K562 (cell line): ENCODE measurements at regions not wholly inside any gene's neighbourhood (a gene's known extent, or its start where the extent isn't known, plus 50 kb on each side); places are given as distances from the start of the nearest gene placed in this dataset.

Source experiments
- ATAC-seq: fragments of 200-7000 bp; cut with Tn5 transposase; 3 replicates; pipeline ENCODE4 v1.9.1; 2020; ENCODE audit warnings: moderate library complexity
- BruUV-seq: library from RNA; stranded (reverse); fragments of 400-500 nt; replicated peaks from 2 replicates; lab custom pipeline; 2021; lab: Mats Ljungman, UMichigan
- CTCF ChIA-PET: fragments of 300-600 bp; formaldehyde crosslinking; extraction: SDS; loops from one replicate; lab custom pipeline; 2021; ENCODE audit warnings: low intra/inter-chr PET ratio; lab: Yijun Ruan, JAX
- POLR2A ChIA-PET: fragments of 300-600, 350-650 bp; sonication (Branson Sonifier 250); formaldehyde crosslinking; extraction: SDS; loops from one replicate; lab custom pipeline; 2021; ENCODE audit warnings: antibody characterized with exemption, inconsistent platforms; lab: Yijun Ruan, JAX
- DNase-seq, 4 experiments: peaks; one replicate each; pipeline versions ENCODE4 v3.0.0 to v3.0.0-alpha.2; 2011 to 2018; ENCODE audit warnings: low spot score in 3 of 4, mixed read lengths in 3 of 4; ENCODE audit errors: extremely low read depth in 1 of 4
- FAIRE-seq: peaks from 2 replicates; lab custom pipeline; 2011; peaks lifted over from hg19 to GRCh38; lab: Jason Lieb, UNC
- H2AFZ ChIP-seq: 2 replicates; pipeline ENCODE4 v1.6.0; 2011; ENCODE audit warnings: low read depth, low read length, control low read depth, inconsistent platforms
- H3K27ac ChIP-seq: fragments of 200-600 bp; 3 replicates; pipeline ENCODE4 v1.8.0; 2011; ENCODE audit warnings: low read depth, mild to moderate bottlenecking, control low read depth, inconsistent platforms, low read length, moderate library complexity, mixed read lengths; ENCODE audit errors: extremely low read depth
- H3K27me3 ChIP-seq, 2 experiments: fragments of 300-600 bp in 1 of 2; 2 replicates in 1 of 2; 3 replicates in 1 of 2; pipeline versions ENCODE4 v1.6.0 to v1.8.0; 2011; ENCODE audit warnings: inconsistent platforms in 2 of 2, low read length in 2 of 2, mild to moderate bottlenecking in 1 of 2, mixed read lengths in 1 of 2, moderate library complexity in 1 of 2; ENCODE audit not compliant: control insufficient read depth in 2 of 2, insufficient read depth in 2 of 2
- H3K36me3 ChIP-seq: fragments of 300-600 bp; 3 replicates; pipeline ENCODE4 v1.8.0; 2011; ENCODE audit warnings: mild to moderate bottlenecking, low read length, inconsistent platforms; ENCODE audit not compliant: control insufficient read depth, insufficient read depth
- H3K4me1 ChIP-seq, 2 experiments: fragments of 200-600 bp in 1 of 2; replicated peaks in 1 of 2; 2 replicates in 1 of 2; 3 replicates in 1 of 2; pipeline versions ENCODE4 v1.5.1 to v1.8.0; 2011; ENCODE audit warnings: inconsistent platforms in 2 of 2, low read length in 2 of 2, mild to moderate bottlenecking in 1 of 2, mixed read lengths in 1 of 2, moderate library complexity in 1 of 2; ENCODE audit not compliant: control insufficient read depth in 2 of 2, insufficient read depth in 2 of 2
- H3K4me2 ChIP-seq: 2 replicates; pipeline ENCODE4 v1.6.1; 2011; ENCODE audit warnings: low read length, control low read depth, inconsistent platforms, mixed read lengths; ENCODE audit not compliant: insufficient read depth
- H3K4me3 ChIP-seq: fragments of 200-600 bp; sonication (generic), shearing (Covaris generic); 2 replicates; pipeline ENCODE4 v1.5.1; 2016; ENCODE audit warnings: control low read depth, inconsistent platforms
- H3K79me2 ChIP-seq: fragments of 200-600 bp; 3 replicates; pipeline ENCODE4 v1.8.0; 2011; ENCODE audit warnings: low read length, inconsistent platforms; ENCODE audit not compliant: control insufficient read depth, insufficient read depth
- H3K9ac ChIP-seq, 2 experiments: 2 replicates each; pipeline versions ENCODE4 v1.6.0 to v1.6.1; 2011; ENCODE audit warnings: low read depth in 2 of 2, low read length in 2 of 2, control low read depth in 1 of 2, inconsistent platforms in 1 of 2, mild to moderate bottlenecking in 1 of 2, mixed read lengths in 1 of 2; ENCODE audit not compliant: insufficient read depth in 1 of 2
- H3K9me1 ChIP-seq: one replicate; pipeline ENCODE4 v1.6.0; 2011; ENCODE audit warnings: inconsistent platforms, mild to moderate bottlenecking, low read length, moderate library complexity; ENCODE audit not compliant: control insufficient read depth, insufficient read depth
- H3K9me3 ChIP-seq: replicated peaks from 2 replicates; pipeline ENCODE4 v1.5.1; 2011; ENCODE audit warnings: low read depth, low read length, inconsistent platforms; ENCODE audit not compliant: control insufficient read depth, insufficient read depth
- H4K20me1 ChIP-seq: replicated peaks from 2 replicates; pipeline ENCODE4 v1.6.1; 2011; ENCODE audit warnings: low read length, inconsistent platforms, mixed read lengths; ENCODE audit not compliant: control insufficient read depth, insufficient read depth
- CBX1 ChIP-seq: sonication (generic); IDR thresholded peaks from 2 replicates; pipeline ENCODE4 v1.6.1; 2016; ENCODE audit warnings: antibody characterized with exemption, low read depth, mild to moderate bottlenecking
- DIDO1 ChIP-seq: fragments of 450-650 bp; IDR thresholded peaks from 2 replicates; pipeline ENCODE4 v1.6.1; 2016; ENCODE audit warnings: low read depth, missing biosample characterization, missing genetic modification characterization
- ETV1 ChIP-seq: fragments of 450-650 bp; conservative IDR thresholded peaks from 2 replicates; pipeline ENCODE4 v1.6.1; 2016; ENCODE audit warnings: missing genetic modification characterization, control low read depth, low read depth, missing compliant biosample characterization
- HDAC2 ChIP-seq: fragments of 450-650 bp; IDR thresholded peaks from 2 replicates; pipeline ENCODE4 v1.6.1; 2016; ENCODE audit warnings: mild to moderate bottlenecking
- HDAC8 ChIP-seq: fragments of 450-650 bp; IDR thresholded peaks from 2 replicates; pipeline ENCODE4 v1.6.1; 2016; ENCODE audit warnings: mild to moderate bottlenecking, missing genetic modification characterization, moderate library complexity, missing compliant biosample characterization
- HNRNPH1 ChIP-seq: fragments of 200-400 bp; formaldehyde crosslinking; optimal IDR thresholded peaks from 2 replicates; pipeline ENCODE3; 2017; ENCODE audit warnings: low read depth, mild to moderate bottlenecking, low read length, moderate library complexity
- ID3 ChIP-seq, 2 experiments: fragments of 250-450 bp in 1 of 2; fragments of 450-650 bp in 1 of 2; sonication (Bioruptor Pico) in 1 of 2; IDR thresholded peaks; 2 replicates each; pipeline versions ENCODE4 v1.6.1 to v1.8.0; 2016 to 2021; ENCODE audit warnings: mild to moderate bottlenecking in 2 of 2, moderate library complexity in 2 of 2, missing compliant biosample characterization in 1 of 2, missing genetic modification characterization in 1 of 2
- KDM4B ChIP-seq, 2 experiments: fragments of 450-650 bp in 1 of 2; sonication (generic) in 1 of 2; IDR thresholded peaks; 2 replicates each; pipeline ENCODE4 v1.6.1; 2016 to 2017; ENCODE audit warnings: borderline replicate concordance in 2 of 2, antibody characterized with exemption in 1 of 2, low read depth in 1 of 2, mild to moderate bottlenecking in 1 of 2
- MCM7 ChIP-seq, 2 experiments: fragments of 450-650 bp; IDR thresholded peaks; 2 replicates each; pipeline ENCODE4 v1.6.1; 2016 to 2018
- PATZ1 ChIP-seq: fragments of 250-450 bp; sonication (Bioruptor Pico); IDR thresholded peaks from 2 replicates; pipeline ENCODE4 v1.5.0; 2020; ENCODE audit warnings: mild to moderate bottlenecking, borderline replicate concordance
- PHF8 ChIP-seq: fragments of 200-600 bp; sonication (generic); IDR thresholded peaks from 2 replicates; pipeline ENCODE4 v1.6.1; 2012; ENCODE audit warnings: mixed run types, mild to moderate bottlenecking, inconsistent platforms, low read length, moderate library complexity, borderline replicate concordance
- PHTF2 ChIP-seq: fragments of 250-450 bp; sonication (Bioruptor Pico); IDR thresholded peaks from 2 replicates; pipeline ENCODE4 v1.5.0; 2021; ENCODE audit warnings: mild to moderate bottlenecking
- PURB ChIP-seq: sonication (generic); formaldehyde crosslinking; IDR thresholded peaks from 2 replicates; pipeline ENCODE4 v1.9.0; 2021; ENCODE audit warnings: low read depth, mild to moderate bottlenecking, missing genetic modification reagents
- ZNF253 ChIP-seq: fragments of 250-450 bp; sonication (Bioruptor Pico); conservative IDR thresholded peaks from 2 replicates; pipeline ENCODE4 v1.6.1; 2021; ENCODE audit warnings: mild to moderate bottlenecking
- WGBS: fragments of 100-300 bp; shearing (Covaris generic); methylation state at CpG from one replicate; pipeline ENCODE4 v1.1.6; 2016; ENCODE audit warnings: low coverage, mixed read lengths; ENCODE audit not compliant: insufficient coverage; ENCODE audit errors: missing lambda C conversion rate; 5-methylcytosine and 5-hydroxymethylcytosine counted together
- in situ Hi-C: fragments of 300-500 bp; cut with MboI; formaldehyde crosslinking; loops from 4 replicates; pipeline ENCODE4 v1.15.0; 2018; ENCODE audit warnings: inconsistent platforms, mixed read lengths
- intact Hi-C: fragments of 100-400 bp; cut with micrococcal nuclease; formaldehyde crosslinking; loops from 2 replicates; pipeline ENCODE4 v1.14.2; 2022

- intact Hi-C loops, result no loop called here
- Histone ChIP-seq H3K9me3 (no peaks in the 10 kb centered on the region), H3K36me3 (no peaks in the 10 kb centered on the region), H3K4me3 (no peak overlapping the region), H3K4me2 (no peak overlapping the region), H3K27ac (no peak overlapping the region), H3K4me1 (no peaks in the 10 kb centered on the region), H4K20me1 (no peaks in the 10 kb centered on the region), H3K79me2 (no peaks in the 10 kb centered on the region), H2AFZ (no peak overlapping the region), H3K27me3 (no peaks in the 10 kb centered on the region), H3K9me1 (no peaks in the 10 kb centered on the region), H3K9ac (no peak overlapping the region)
- ChIA-PET CTCF (no interaction called here), POLR2A (no interaction called here)
- TF ChIP-seq CBX1 (no peak), HDAC2 (no peak), ID3 (CRISPR knock-in tag; IDR thresholded peaks at IDR 0.05) (no peak), ID3 (tag; IDR thresholded peaks at IDR 0.05) (no peak)
- DNase-seq, result no peak
- in situ Hi-C loops, result no loop called here
- BruUV-seq, result no TSS peak
- no peak for FAIRE-seq
- ATAC-seq, result no peak
Measured at GRCh38 chr13:84659359-84659661, 777.0 kb upstream of the SLITRK1 start.

GRCh38 chr13:84658491-84659358, 776.5 kb upstream of the SLITRK1 start:
- WGBS, result 0% methylated on average over 1 of the region's 3 CpGs
- TF ChIP-seq PATZ1 (CRISPR knock-in tag) (no peak), PHF8 (no peak), HDAC8 (tag) (no peak), DIDO1 (no peak), ZNF253 (no peak), ETV1 (tag) (no peak), PURB (CRISPR knock-in tag) (no peak), HNRNPH1 (no peak), KDM4B (IDR thresholded peaks at IDR 0.05; ENCODE audit: borderline replicate concordance in 2 of 2, low read depth in 1 of 2) (no peak), MCM7 (IDR thresholded peaks at IDR 0.05) (no peak), PHTF2 (CRISPR knock-in tag) (no peak)

More at GRCh38 chr13:84658491-84659358, 776.5 kb upstream of the SLITRK1 start:
- CTCF ChIA-PET, result no interaction called here
- H2AFZ ChIP-seq, result no peak overlapping the region
- POLR2A ChIA-PET, result no interaction called here
- H3K9me1 ChIP-seq, result no peaks in the 10 kb centered on the region
- no peak for DNase-seq
- no peaks in the 10 kb centered on the region for H3K27me3 ChIP-seq
- no peaks in the 10 kb centered on the region for H3K4me1 ChIP-seq
- H3K4me2 ChIP-seq, result no peak overlapping the region
- BruUV-seq, result no TSS peak
- intact Hi-C loops (no loop called here), in situ Hi-C loops (no loop called here)
- H3K36me3 ChIP-seq, result no peaks in the 10 kb centered on the region
- no peak for FAIRE-seq
- no peaks in the 10 kb centered on the region for H3K79me2 ChIP-seq
- ATAC-seq, result no peak
- no peaks in the 10 kb centered on the region for H3K9me3 ChIP-seq
- H3K4me3 ChIP-seq, result no peak overlapping the region
- no peaks in the 10 kb centered on the region for H4K20me1 ChIP-seq
- H3K27ac ChIP-seq, result no peak overlapping the region
- H3K9ac ChIP-seq, result no peak overlapping the region
